Lower leg skin (tissue), 3 donors: ENCODE measurements at regions not wholly inside any gene's neighbourhood (a gene's known extent, or its start where the extent isn't known, plus 50 kb on each side); places are given as distances from the start of the nearest gene placed in this dataset.

Experiments used
- CTCF ChIP-seq, 3 donors: fragments of 450-650 bp; IDR thresholded peaks; one replicate each; pipeline ENCODE4 v1.5.1; 2016; ENCODE audit warnings: antibody characterized with exemption in 3 of 3, mild to moderate bottlenecking in 3 of 3, moderate library complexity in 2 of 3
- POLR2A ChIP-seq, 2 donors: fragments of 450-650 bp; IDR thresholded peaks; one replicate each; pipeline ENCODE4 v1.6.1; 2016 to 2017; ENCODE audit warnings: antibody characterized with exemption in 2 of 2, mild to moderate bottlenecking in 1 of 2, moderate library complexity in 1 of 2

GRCh38 chr15:96119734-96120133 lies 210.8 kb upstream of the NR2F2 start:
- TF ChIP-seq CTCF (IDR thresholded peaks at IDR 0.05) = no peak
- TF ChIP-seq POLR2A (IDR thresholded peaks at IDR 0.05) = no peak
